GM19438 (cell line): ENCODE measurements at regions not wholly inside any gene's neighbourhood (a gene's known extent, or its start where the extent isn't known, plus 50 kb on each side); places are given as distances from the start of the nearest gene placed in this dataset.
A peak's percentile ranks its signal among the peaks of the same experiment; 100 is the strongest.
"Not testable (repeated sequence)": the region's sequence is repeated elsewhere in the genome, so short reads cannot be mapped to it uniquely, and the experiment has no call there.

Experiments used
- ATAC-seq: cut with Tn5 transposase; IDR thresholded peaks from one replicate; pipeline ENCODE4 v1.9.1; 2021; ENCODE audit warnings: low read depth; ENCODE audit not compliant: unreplicated experiment

DNA sequence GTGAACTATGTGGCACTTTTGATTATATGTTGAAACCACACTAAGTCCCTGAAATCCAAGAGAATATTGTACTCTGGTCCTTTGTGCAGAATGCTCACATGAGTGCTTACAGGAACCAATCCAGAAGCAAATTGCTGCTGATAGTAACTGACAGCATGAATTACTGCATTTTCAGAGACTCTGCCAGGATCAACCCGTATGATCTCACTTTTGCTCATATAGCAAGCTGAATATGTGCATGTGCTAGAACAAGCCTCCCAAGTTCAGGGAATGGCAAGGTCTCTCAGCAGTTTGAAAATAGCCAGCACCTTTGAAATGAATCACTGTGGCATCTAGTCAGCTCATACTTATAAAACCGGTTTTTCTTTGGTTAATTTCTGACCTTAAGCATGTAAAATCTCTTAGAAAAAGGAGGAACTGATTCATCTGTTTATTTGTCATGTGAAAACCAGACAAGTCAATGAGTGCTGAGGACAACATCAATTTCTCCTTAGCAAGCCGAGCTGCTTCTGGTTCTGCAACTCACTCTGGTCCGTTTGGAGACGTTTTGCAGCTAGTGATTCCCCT is 215.7 kb upstream of the ELL2 start:
- peak; percentile 64 for ATAC-seq

DNA sequence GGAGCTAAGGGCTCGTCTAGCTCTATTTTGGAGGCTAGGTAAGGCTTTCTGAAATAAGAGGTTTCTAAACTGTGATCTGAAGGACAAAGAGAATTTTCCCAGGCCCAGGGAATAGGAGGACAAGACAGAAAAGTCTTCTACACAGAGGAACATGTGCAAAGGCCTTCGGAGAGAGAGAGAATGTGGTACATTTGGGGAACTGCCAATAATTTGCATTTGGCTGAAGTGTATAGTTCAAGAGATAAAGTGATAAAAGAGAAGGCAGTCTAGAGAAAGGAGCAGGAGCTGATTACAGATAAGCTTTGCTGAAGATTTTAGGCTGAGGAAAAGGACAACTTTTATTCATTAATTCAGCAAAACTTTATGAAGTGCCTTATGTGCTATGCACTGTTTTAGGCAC is 214.4 kb upstream of the ELL2 start:
- no peak for ATAC-seq

DNA sequence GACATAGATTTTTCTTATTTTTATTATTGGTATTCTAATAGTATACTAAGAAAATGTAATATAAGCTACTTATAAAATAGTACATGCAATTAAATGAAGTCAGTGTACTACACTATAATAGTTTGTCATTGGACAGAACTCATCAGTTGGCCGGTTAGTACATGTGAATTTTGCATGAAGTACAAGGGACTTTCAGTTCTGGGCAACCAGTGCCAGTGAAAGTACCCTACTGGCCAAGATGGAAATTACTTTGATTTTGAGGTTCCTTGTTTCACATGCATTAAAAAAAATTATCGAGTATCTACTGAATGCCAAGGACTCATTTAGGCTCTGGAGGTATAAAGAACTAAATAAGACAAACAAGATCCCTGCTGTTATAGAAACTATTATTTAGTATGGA is 213.4 kb upstream of the ELL2 start:
- no peak for ATAC-seq

DNA sequence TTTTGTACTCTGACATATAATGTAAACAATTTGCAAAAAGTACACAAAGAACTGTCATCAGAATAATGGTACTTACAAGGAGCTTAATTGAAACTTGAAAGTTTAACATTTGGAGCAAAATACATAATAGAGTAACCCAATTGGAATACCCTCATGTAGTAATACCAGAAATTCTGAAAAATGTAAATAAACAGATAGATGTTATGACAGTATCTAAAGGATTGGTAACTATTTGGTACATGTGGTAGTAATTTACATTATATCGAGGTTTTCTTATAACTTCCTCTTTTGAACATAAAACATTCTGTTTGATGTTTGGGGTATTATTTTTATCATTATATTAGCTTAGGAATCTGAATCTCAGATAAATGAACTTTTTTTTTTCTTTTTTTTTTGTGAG is 211.7 kb upstream of the ELL2 start:
- no peak for ATAC-seq

DNA sequence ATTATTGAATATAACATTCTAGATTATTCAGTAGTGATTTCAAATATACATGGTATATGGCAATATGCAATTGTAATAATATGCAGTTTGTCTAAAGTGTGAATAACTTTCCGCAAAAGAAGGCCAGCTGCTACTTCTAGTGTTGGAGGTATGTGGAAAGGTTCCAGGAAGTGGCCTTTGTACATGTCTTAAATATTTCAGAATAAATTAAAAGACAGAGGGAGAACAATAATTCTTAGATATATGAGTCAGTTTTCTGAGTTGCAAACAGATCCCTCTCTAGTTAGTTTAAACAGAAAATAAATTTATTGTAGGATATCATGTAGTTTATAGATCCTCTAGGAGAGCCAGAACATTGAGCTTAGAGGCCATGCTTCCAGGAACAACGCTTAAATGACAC is 210.8 kb upstream of the ELL2 start:
- no peak for ATAC-seq

DNA sequence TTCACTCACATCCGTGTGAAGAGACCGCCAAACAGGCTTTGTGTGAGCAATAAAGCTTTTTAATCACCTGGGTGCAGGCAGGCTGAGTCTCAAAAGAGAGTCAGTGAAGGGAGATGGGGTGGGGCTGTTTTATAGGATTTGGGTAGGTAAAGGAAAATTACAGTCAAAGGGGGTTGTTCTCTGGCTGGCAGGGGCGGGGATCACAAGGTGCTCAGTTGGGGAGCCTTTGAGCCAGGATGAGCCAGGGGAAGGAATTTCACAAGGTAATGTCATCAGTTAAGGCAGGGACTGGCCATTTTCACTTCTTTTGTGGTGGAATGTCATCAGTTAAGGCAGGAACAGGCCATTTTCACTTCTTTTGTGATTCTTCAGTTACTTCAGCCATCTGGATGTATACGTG is 210.3 kb upstream of the ELL2 start:
- ATAC-seq = not testable (repeated sequence)

DNA sequence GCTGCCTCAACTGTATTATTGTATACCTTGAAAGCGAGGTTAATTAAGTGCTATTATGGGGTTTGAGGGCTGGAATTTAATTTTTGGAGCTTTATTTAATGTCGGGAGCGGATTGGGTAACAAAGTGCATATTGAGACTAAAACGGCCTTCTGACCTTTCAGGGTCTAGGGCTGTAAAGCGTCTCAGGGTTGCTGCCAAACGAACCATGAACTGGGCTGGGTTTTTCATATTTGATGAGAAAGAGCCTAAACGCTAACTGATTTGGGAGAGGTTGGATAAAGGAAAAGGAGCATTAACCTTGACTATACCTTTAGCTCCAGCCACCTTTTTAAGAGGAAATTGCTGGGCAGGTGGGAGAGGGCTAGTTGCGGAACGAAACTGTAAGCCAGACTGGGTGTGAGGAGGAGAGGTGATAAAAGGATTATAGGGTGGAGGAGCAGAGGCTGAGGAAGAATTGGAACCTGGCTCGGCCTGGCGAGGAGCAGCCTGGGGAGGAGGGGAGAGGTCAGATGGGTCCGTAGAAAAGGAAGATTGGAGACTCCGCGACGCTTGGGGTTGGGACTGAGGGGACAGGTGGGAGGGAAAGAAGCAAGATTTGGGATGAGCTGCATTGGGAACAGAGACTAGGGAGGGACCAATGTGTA is 209.0 kb upstream of the ELL2 start:
- ATAC-seq = not testable (repeated sequence)

DNA sequence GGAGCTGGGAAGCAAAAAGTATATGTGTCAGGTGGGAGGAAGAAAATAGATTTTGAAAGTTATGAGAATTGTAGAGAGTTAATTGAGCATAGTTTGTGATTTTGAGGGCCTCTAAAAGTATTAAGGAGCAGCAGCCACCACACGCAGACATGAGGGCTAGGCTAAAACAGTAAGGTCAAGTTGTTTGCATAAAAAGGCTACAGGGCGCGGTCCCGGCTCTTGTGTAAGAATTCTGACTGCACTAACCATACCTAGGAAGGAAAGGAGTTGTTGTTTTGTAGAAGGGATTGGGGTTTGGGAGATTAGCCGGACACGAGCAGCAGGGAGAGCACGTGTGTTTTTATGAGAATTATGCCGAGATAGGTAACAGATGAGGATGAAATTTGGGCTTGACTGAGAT is 207.2 kb upstream of the ELL2 start:
- ATAC-seq = not testable (repeated sequence)

DNA sequence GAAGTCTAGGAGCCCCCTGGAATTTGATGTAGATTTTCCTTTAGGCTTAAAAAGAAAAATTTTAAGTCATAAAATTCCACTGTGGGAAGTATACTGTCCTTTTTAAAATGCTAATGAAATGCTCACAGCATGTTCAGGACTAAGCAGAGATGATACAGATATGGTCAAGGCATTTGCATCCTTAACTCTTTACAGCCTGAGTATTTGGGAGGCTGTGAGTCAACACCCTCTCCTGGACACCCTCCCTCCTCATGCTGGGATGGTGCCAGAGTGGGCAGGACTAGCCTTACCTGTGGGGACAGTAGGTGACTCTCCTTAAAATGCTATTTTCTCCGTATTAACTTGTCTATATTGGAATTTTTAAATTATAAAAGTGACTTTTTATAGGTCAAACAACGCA is 197.4 kb upstream of the ELL2 start:
- no peak for ATAC-seq

DNA sequence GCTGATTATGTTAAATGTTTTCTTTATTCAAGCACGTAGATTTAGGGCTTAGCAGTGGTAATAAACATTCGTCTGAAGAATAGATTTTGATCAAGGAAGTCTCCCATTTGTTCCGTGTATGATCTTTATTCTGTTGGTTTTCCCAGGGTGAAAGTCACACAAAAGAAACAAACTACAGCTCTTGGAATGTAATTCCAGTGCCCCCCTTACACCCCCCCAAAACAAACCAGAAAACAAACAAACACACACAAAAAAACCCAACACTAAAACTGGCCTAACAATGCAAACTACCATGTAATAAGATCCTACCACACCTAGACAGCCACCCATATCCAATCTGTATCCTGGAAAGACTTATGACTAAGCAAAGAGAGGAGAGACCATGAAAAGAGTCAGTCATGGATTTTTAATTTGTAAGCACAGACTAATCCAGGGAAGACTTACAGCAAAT is 196.2 kb upstream of the ELL2 start:
- no peak for ATAC-seq

DNA sequence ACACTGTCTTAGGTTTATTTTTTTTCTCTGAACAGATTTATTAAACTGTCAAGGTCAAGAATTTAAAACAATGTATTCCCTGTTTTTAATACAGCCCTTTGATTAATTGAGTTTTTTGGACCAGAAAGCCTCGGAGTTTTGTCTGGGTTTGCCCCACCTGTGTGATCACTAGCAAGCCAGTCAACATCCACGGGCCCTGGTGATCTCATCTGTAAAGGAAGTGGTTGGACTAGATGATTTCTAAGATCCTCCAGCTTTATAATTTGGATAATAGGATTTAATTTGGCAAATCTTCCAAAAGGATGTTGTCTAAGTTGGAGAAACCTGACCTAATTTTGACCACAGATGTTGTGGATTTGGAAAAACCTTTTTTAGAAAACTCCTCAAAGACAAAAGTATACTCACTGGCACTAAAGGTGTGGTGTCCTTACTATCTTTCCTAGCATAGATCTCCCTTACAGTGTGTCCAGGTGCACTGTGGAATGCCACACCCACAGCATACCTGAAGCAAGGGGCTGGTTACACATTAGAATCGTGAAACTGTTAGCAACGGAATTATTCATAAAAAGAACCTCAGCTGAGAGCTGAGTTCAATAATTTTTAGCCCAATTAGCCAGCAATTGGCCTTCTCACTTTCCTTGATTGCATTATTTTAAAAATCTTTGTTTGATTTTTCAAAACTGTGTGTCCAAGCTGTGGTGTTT is 195.6 kb upstream of the ELL2 start:
- ATAC-seq = no peak

DNA sequence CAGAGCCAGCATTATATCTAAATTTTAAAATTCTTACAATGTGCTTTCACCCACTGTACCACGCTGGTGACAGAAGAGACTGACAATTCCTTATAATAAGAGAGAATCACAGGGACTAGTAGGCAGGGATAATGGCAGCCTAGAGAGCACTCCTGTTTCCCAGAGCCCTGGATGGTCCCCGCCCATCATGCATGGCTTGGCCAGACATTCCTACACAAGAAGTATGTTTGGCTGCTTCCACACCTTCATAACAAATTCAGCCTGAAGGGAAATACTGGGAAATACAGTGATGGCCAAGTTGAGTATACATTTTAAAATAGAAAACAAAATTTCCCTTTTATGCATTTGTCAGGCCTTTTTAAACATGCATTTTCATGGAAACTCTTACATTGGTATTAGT is 193.5 kb upstream of the ELL2 start:
- ATAC-seq = no peak

DNA sequence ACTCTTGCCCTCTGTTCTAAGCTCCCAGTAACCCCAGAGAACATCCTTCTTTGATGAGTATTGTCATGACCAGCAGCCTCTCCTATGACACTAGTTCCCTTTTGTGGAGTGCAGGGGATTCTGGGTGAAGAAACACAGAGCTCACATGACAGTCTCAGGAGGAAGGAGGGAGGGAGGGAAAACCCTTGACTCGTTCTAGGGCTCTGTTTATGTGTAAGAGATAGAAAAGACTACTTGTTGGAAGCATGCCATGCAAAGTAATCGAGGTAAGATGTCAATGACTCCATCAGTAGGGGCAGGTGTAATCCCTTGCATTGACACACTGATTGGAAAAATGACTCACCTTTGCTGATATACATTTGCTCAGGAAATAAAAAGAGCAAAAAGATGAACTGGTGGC is 190.2 kb upstream of the ELL2 start:
- no peak for ATAC-seq

DNA sequence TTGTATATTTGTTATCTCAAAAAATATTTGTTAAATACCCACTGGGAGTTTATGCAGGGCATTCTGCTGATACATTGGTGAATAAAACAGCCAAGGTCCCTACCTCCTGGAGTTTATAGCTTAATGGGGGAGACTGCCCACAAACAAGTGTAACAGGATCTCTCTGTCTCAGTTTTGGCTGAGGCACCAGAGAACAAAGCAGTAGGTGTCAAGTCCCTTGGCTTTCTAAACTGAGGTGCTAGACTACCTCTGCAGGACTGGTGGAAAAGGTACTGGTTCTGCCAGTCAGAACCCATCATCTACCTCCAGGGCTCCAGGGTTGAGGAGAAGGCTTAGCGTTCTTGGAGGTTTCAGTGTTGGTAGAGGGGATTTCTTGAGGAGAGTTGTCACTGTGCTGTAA is 188.4 kb upstream of the ELL2 start:
- ATAC-seq = no peak

DNA sequence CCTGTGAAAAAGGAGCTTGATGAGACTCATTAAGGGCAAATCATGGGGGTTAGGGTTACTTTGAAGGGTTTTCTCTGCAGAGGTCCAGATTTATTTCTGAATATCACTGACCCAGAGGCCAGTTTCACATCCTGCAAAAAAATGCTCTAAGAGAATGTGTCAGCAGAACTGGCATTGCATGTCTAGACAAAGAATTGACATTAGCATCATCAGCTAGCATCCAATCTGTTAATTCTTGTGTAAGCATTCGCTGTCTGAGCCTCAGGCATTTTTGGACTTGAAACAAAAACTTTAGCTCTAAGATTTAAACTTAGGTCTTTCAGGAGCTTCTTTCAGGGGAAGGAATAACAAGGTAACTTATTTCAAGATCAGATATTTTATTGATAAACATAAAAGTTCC is 187.9 kb upstream of the ELL2 start:
- ATAC-seq = no peak

DNA sequence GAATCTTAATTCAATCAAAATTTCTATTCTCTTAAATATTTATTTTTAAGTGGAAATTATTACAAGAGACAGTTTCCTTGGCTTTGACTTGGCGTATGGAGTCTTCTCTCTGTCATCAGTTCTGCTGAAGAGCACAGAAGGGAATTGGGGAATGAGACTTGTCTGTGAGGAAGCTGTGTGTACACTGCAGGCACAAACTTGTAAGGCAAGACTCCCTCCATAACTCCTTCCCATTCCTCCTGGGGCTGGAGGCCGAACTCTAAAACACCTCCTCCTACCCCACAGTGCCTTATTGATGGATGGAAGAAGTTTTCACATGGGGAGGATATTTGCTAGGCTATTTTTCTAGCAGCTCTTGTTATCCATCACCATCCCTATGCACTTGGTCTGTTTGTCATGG is 187.4 kb upstream of the ELL2 start:
- no peak for ATAC-seq

DNA sequence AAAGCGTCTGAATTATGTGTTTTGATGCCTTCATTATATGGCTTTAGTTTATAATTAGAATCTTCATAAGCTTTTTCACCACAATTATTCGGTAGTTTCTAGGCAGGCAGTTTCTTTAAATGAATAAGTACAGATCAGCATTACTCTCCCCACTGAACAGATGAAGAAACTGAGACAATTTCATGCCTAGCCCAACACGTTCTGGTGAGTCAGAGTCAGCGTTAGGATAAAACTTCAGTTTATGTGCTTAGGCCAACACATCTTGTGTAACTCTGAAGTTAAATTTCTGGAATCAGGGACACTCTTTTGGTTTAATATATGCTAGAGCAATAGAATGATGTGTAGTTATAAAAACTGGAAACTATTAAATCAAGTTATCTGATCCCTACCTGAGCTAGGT is 186.7 kb upstream of the ELL2 start:
- no peak for ATAC-seq

DNA sequence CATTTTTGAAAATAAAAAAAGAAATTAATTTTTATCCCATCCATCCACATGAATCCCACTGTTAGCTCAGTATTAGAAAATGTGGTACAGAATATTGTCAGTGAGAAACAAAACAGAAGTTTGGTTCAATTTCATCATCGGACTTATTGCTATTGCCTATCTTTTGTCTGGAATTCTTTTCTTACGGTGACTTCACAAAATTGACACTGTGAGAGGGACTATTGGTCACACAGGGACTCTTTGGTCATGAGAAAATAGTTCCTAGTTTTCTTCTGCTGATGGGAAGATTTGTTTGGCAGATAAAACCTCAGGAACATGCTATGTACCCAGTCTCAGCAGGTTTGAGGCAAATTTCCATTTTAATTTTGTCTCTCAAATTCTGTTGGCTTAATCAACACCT is 186.2 kb upstream of the ELL2 start:
- no peak for ATAC-seq

DNA sequence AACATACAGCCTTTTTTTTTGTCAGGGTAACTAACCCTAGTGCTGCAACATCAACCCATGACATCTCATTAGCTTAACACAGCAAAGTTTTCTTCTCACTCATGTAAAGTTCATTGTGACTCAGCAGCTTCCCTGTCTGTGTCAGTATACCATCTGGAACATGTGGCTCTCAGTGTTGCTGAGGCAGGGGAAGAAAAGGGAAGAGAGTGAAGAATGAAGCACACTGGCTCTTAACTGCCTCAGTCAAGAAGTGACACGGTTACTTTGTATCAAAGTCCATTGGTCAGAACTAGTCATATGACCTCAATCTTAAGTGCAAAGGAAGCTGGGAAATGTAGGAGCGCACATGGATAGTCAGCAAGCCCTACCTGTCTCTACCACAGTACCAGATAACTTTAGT is 185.0 kb upstream of the ELL2 start:
- no peak for ATAC-seq

DNA sequence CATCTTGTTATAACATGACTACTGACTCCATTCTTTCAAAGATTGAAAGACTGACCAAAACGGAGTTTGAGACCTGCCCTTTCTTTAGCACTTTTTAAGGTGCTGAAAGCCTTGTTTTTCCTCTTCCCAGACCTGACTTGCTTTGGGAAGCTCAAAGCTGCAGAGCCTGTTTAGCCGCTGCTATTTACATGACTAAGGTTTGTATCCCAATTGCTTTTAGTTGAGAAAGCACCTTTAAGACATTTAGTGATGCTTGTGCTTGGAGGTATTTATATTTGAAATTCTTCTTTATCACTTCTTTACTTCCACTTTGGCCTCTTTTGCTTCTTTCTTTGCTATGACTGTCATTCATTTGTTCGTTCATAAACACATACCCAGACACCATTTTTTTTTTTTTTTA is 182.6 kb upstream of the ELL2 start:
- no peak for ATAC-seq

DNA sequence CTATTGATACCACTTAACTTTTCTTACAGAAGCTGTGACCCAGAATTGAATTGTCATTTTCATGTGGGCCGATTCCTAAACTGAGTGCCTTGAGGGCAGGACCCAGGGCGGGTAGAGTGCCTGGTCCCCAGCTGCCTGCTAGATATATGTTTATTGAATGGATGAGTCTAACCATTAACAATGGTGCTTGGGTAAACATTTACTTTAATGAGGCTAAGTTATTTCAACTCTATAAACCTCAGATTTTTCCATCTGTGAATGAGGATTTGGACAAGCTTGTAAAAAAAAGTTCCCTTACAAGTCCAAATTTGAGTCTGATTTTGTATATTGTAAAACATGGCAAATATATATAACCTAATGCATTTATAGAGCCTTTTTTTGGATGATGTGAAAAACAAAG is 181.8 kb upstream of the ELL2 start:
- ATAC-seq = no peak

DNA sequence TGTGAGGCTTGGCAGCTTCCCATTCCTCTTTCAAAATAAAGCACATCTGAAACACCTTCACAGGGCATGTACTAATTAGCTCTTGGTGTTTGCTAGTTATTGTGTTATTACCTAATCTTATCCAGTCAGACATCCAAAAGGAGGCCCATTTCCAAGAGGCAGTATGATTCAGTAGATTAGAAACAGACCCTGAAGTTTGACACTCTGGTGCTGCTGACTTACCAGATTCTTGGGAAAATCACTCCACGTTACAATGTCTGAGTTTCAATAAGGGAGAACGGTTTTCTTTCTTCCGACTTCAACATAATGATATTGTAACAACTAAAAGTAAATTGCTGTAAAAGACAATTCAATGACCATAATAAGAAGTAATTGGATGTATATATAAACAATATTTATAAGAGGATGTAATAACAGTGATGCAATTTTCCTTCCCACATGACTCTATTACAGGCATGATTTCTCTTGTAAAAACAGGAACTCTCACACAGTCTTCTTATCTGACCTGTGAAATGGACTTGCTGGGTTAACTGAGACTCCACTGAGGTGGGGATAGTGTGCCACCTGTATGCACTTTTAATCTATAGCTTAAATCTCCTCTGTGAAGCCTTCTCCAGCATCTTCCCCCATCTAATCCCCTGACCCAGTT is 181.3 kb upstream of the ELL2 start:
- no peak for ATAC-seq
